Panc1 (cell line): ENCODE measurements at regions not wholly inside any gene's neighbourhood (a gene's known extent, or its start where the extent isn't known, plus 50 kb on each side); places are given as distances from the start of the nearest gene placed in this dataset.

Experiments
- TF ChIP-seq, protein P1 (sequence below): fragments of 450-650 bp; IDR thresholded peaks from 2 replicates; pipeline ENCODE4 v1.5.1; 2017; ENCODE audit warnings: mild to moderate bottlenecking
- TF ChIP-seq, protein P2 (sequence below), 2 experiments: IDR thresholded peaks; 2 replicates each; pipeline ENCODE4 v1.6.1; 2011 to 2012; ENCODE audit warnings: low read depth in 2 of 2, control low read depth in 1 of 2, low read length in 1 of 2, mild to moderate bottlenecking in 1 of 2, moderate library complexity in 1 of 2; ENCODE audit not compliant: insufficient read depth in 1 of 2

DNA sequence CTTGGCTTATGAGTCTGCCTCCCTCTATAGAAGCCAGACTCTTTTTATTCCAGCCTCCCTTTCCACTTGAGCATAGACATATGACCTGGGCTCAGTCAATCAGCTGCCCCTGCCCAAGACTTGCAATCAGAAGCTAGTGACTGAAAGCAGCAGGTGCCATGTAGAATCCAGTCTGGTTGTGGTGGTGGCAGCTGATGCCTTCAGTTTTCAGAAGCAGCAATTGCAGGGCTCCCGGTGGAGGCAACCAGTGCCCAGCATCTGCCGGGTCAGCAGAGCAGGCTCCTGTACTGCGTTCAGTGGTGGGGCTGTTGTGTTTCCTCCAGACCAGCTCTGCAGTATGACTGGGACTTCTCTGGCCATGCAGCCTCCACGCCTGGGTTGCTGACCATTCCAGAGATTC lies 53.9 kb upstream of the PALM2AKAP2 start:
- TF ChIP-seq, protein P1, sequence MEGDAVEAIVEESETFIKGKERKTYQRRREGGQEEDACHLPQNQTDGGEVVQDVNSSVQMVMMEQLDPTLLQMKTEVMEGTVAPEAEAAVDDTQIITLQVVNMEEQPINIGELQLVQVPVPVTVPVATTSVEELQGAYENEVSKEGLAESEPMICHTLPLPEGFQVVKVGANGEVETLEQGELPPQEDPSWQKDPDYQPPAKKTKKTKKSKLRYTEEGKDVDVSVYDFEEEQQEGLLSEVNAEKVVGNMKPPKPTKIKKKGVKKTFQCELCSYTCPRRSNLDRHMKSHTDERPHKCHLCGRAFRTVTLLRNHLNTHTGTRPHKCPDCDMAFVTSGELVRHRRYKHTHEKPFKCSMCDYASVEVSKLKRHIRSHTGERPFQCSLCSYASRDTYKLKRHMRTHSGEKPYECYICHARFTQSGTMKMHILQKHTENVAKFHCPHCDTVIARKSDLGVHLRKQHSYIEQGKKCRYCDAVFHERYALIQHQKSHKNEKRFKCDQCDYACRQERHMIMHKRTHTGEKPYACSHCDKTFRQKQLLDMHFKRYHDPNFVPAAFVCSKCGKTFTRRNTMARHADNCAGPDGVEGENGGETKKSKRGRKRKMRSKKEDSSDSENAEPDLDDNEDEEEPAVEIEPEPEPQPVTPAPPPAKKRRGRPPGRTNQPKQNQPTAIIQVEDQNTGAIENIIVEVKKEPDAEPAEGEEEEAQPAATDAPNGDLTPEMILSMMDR: no peak
- TF ChIP-seq, protein P2, sequence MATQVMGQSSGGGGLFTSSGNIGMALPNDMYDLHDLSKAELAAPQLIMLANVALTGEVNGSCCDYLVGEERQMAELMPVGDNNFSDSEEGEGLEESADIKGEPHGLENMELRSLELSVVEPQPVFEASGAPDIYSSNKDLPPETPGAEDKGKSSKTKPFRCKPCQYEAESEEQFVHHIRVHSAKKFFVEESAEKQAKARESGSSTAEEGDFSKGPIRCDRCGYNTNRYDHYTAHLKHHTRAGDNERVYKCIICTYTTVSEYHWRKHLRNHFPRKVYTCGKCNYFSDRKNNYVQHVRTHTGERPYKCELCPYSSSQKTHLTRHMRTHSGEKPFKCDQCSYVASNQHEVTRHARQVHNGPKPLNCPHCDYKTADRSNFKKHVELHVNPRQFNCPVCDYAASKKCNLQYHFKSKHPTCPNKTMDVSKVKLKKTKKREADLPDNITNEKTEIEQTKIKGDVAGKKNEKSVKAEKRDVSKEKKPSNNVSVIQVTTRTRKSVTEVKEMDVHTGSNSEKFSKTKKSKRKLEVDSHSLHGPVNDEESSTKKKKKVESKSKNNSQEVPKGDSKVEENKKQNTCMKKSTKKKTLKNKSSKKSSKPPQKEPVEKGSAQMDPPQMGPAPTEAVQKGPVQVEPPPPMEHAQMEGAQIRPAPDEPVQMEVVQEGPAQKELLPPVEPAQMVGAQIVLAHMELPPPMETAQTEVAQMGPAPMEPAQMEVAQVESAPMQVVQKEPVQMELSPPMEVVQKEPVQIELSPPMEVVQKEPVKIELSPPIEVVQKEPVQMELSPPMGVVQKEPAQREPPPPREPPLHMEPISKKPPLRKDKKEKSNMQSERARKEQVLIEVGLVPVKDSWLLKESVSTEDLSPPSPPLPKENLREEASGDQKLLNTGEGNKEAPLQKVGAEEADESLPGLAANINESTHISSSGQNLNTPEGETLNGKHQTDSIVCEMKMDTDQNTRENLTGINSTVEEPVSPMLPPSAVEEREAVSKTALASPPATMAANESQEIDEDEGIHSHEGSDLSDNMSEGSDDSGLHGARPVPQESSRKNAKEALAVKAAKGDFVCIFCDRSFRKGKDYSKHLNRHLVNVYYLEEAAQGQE (IDR thresholded peaks at IDR 0.05; ENCODE audit: insufficient read depth in 1 of 2, low read depth in 2 of 2, low read length in 1 of 2): no peak
